B cell (primary cell): ENCODE measurements at regions not wholly inside any gene's neighbourhood (a gene's known extent, or its start where the extent isn't known, plus 50 kb on each side); places are given as distances from the start of the nearest gene placed in this dataset.

Source experiments
- ATAC-seq: fragments of 200-7000 bp; cut with Tn5 transposase; one replicate; pipeline ENCODE4 v1.10.0; 2021; ENCODE audit warnings: low read depth, mild to moderate bottlenecking, moderate number of reproducible peaks, moderate library complexity
- CTCF ChIA-PET: fragments of 350-600 bp; sonication (Branson Sonifier 250); formaldehyde crosslinking; loops from one replicate; lab custom pipeline; 2021; ENCODE audit warnings: antibody characterized with exemption, inconsistent platforms; lab: Charles Lee
- POLR2A ChIA-PET: fragments of 350-600 bp; sonication (Branson Sonifier 250); formaldehyde crosslinking; loops from one replicate; lab custom pipeline; 2021; ENCODE audit warnings: antibody characterized with exemption; lab: Charles Lee
- DNase-seq: peaks from one replicate; pipeline ENCODE4 v3.0.0; 2013
- H2AFZ ChIP-seq: 2 replicates; pipeline ENCODE4 v1.6.1; 2012; ENCODE audit warnings: mild to moderate bottlenecking, low read depth, low read length; ENCODE audit not compliant: insufficient read depth, poor library complexity, severe bottlenecking
- H3K27ac ChIP-seq, 2 donors: 1 replicate in 1 of 2; 2 replicates in 1 of 2; pipeline ENCODE4 v1.5.1; 2012 to 2013; ENCODE audit warnings: low read length in 2 of 2, mild to moderate bottlenecking in 2 of 2, moderate library complexity in 1 of 2
- H3K27me3 ChIP-seq, 4 experiments: fragments of 200-600 bp in 1 of 4; sonication (generic) in 1 of 4; replicated peaks in 1 of 4; 1 replicate in 2 of 4; 2 replicates in 2 of 4; pipeline versions ENCODE4 v1.6.1 to v1.7.0; 2013 to 2016; ENCODE audit warnings: low read length in 3 of 4, mild to moderate bottlenecking in 2 of 4, mixed read lengths in 1 of 4, moderate library complexity in 1 of 4; ENCODE audit not compliant: insufficient read depth in 4 of 4, control insufficient read depth in 3 of 4; ENCODE audit errors: control extremely low read depth in 1 of 4
- H3K36me3 ChIP-seq, 2 experiments: replicated peaks in 1 of 2; 1 replicate in 1 of 2; 2 replicates in 1 of 2; pipeline versions ENCODE4 v1.6.1 to v1.7.1; 2013; ENCODE audit warnings: low read length in 1 of 2; ENCODE audit not compliant: insufficient read depth in 2 of 2, control insufficient read depth in 1 of 2; ENCODE audit errors: control extremely low read depth in 1 of 2, extremely low read depth in 1 of 2
- H3K4me1 ChIP-seq, 2 donors: fragments of 200-600 bp in 1 of 2; sonication (generic) in 1 of 2; 1 replicate in 1 of 2; 2 replicates in 1 of 2; pipeline versions ENCODE4 v1.5.1 to v1.6.1; 2013 to 2017; ENCODE audit warnings: low read length in 2 of 2; ENCODE audit not compliant: control insufficient read depth in 2 of 2, insufficient read depth in 2 of 2
- H3K4me2 ChIP-seq: replicated peaks from 2 replicates; pipeline ENCODE3; 2012; ENCODE audit warnings: mild to moderate bottlenecking, low read depth, low read length; ENCODE audit not compliant: poor library complexity, severe bottlenecking
- H3K4me3 ChIP-seq, 5 experiments: fragments of 200-600 bp in 1 of 5; sonication (generic) in 1 of 5; 1 replicate in 3 of 5; 2 replicates in 2 of 5; pipeline versions ENCODE4 v1.5.1 to v1.7.0; 2011 to 2016; ENCODE audit warnings: low read length in 4 of 5, mild to moderate bottlenecking in 4 of 5, low read depth in 2 of 5, control low read depth in 1 of 5, moderate library complexity in 1 of 5; ENCODE audit not compliant: insufficient read depth in 1 of 5; ENCODE audit errors: control extremely low read depth in 1 of 5, extremely low read depth in 1 of 5
- H3K79me2 ChIP-seq: fragments of 200-600 bp; sonication (generic); one replicate; pipeline ENCODE4 v1.6.0; 2016; ENCODE audit warnings: low read length; ENCODE audit not compliant: control insufficient read depth, insufficient read depth
- H3K9ac ChIP-seq: fragments of 200-600 bp; sonication (generic); 2 replicates; pipeline ENCODE4 v1.6.1; 2017; ENCODE audit warnings: mild to moderate bottlenecking, low read length, moderate library complexity
- H3K9me3 ChIP-seq, 3 donors: one replicate each; pipeline versions ENCODE4 v1.6.1 to v1.7.1; 2013; ENCODE audit warnings: low read length in 2 of 3; ENCODE audit not compliant: control insufficient read depth in 2 of 3, insufficient read depth in 1 of 3; ENCODE audit errors: control extremely low read depth in 1 of 3
- H4K20me1 ChIP-seq: 2 replicates; pipeline ENCODE4 v1.6.0; 2012; ENCODE audit warnings: mild to moderate bottlenecking, low read length; ENCODE audit not compliant: insufficient read depth, control insufficient read depth, poor library complexity, severe bottlenecking
- H3K27ac Mint-ChIP-seq: one replicate; pipeline ENCODE4 v1.8.0; 2021; ENCODE audit warnings: mixed read lengths
- H3K27me3 Mint-ChIP-seq: one replicate; pipeline ENCODE4 v1.8.0; 2021; ENCODE audit warnings: mixed read lengths
- H3K4me1 Mint-ChIP-seq: one replicate; pipeline ENCODE4 v1.8.0; 2021; ENCODE audit warnings: mixed read lengths
- H3K4me3 Mint-ChIP-seq: one replicate; pipeline ENCODE4 v1.8.0; 2021; ENCODE audit warnings: mixed read lengths
- H3K9me3 Mint-ChIP-seq: one replicate; pipeline ENCODE4 v1.8.0; 2022; ENCODE audit warnings: mixed read lengths; ENCODE audit not compliant: insufficient read depth
- CTCF ChIP-seq: fragments of 200-600 bp; IDR thresholded peaks from one replicate; pipeline ENCODE4 v1.8.0; 2022; ENCODE audit warnings: antibody characterized with exemption, mild to moderate bottlenecking
- EZH2 ChIP-seq: IDR thresholded peaks from 2 replicates; pipeline ENCODE4 v1.6.1; 2012; ENCODE audit warnings: borderline replicate concordance, low read depth, mild to moderate bottlenecking, moderate library complexity, low read length; ENCODE audit not compliant: insufficient read depth, poor library complexity, severe bottlenecking
- WGBS: methylation state at CpG from one replicate; pipeline ENCODE4 v1.1.5; 2013; ENCODE audit warnings: missing lambda C conversion rate; ENCODE audit not compliant: insufficient coverage; 5-methylcytosine and 5-hydroxymethylcytosine counted together
- intact Hi-C: fragments of 100-400 bp; cut with micrococcal nuclease; formaldehyde crosslinking; loops from one replicate; pipeline ENCODE4 v1.10.0; 2022

GRCh38 chr2:128522829-128523228, 204.2 kb upstream of the HS6ST1 start:
- H4K20me1 ChIP-seq = no peaks in the 10 kb centered on the region
- H3K79me2 ChIP-seq = no peaks in the 10 kb centered on the region
- Mint-ChIP-seq H3K27me3 (peaks cover 14% of the 10 kb centered on the region), H3K4me3 (no peak overlapping the region), H3K27ac (no peak overlapping the region), H3K4me1 (peaks cover 1% of the 10 kb centered on the region), H3K9me3 (no peaks in the 10 kb centered on the region)
- ChIA-PET CTCF (no interaction called here), POLR2A (no interaction called here)
- no peak overlapping the region for H3K4me2 ChIP-seq
- no peak overlapping the region for H3K27ac ChIP-seq
- no peak for TF ChIP-seq EZH2
- no peak for TF ChIP-seq CTCF
- peaks cover 0 to 4% (median 0%) of the 10 kb centered on the region in 3 donors for H3K9me3 ChIP-seq
- DNase-seq (no peak), ATAC-seq (no peak)
- peaks cover 0 to 7% (median 2%) of the 10 kb centered on the region in 4 experiments for H3K27me3 ChIP-seq
- no CpG with 5 or more reads among the region's 7 CpGs for WGBS
- no peak overlapping the region for H2AFZ ChIP-seq
- H3K4me3 ChIP-seq = no peak overlapping the region
- no peak overlapping the region for H3K9ac ChIP-seq
- H3K4me1 ChIP-seq = peaks cover 9% of the 10 kb centered on the region in 2 donors
- H3K36me3 ChIP-seq = no peaks in the 10 kb centered on the region
- intact Hi-C loops = no loop called here

- no peak for TF ChIP-seq CTCF
- no peak for TF ChIP-seq EZH2
- ChIA-PET CTCF (no interaction called here), POLR2A (no interaction called here)
- Histone ChIP-seq H3K4me3 (no peak overlapping the region), H3K27me3 (peaks cover 0 to 7% (median 2%) of the 10 kb centered on the region in 4 experiments), H2AFZ (no peak overlapping the region), H3K4me1 (peaks cover 9% of the 10 kb centered on the region in 2 donors), H3K9me3 (peaks cover 0 to 4% (median 0%) of the 10 kb centered on the region in 3 donors), H3K79me2 (no peaks in the 10 kb centered on the region), H3K9ac (no peak overlapping the region), H3K27ac (no peak overlapping the region), H4K20me1 (no peaks in the 10 kb centered on the region), H3K4me2 (no peak overlapping the region), H3K36me3 (no peaks in the 10 kb centered on the region)
- no peak overlapping the region for H3K27ac Mint-ChIP-seq
- 97% methylated on average over 4 of the region's 4 CpGs for WGBS
- H3K9me3 Mint-ChIP-seq = no peaks in the 10 kb centered on the region
- no peak for DNase-seq
- peaks cover 14% of the 10 kb centered on the region for H3K27me3 Mint-ChIP-seq
- ATAC-seq = no peak
- intact Hi-C loops = no loop called here
- H3K4me1 Mint-ChIP-seq = peaks cover 1% of the 10 kb centered on the region
- H3K4me3 Mint-ChIP-seq = no peak overlapping the region
Measured at GRCh38 chr2:128523457-128523856, 204.8 kb upstream of the HS6ST1 start.
